H7 (cell line): ENCODE measurements at regions not wholly inside any gene's neighbourhood (a gene's known extent, or its start where the extent isn't known, plus 50 kb on each side); places are given as distances from the start of the nearest gene placed in this dataset.

Experiments used
- DNase-seq: peaks from one replicate; pipeline ENCODE4 v3.0.0; 2012
- H3K27me3 ChIP-seq: 2 replicates; pipeline ENCODE4 v1.6.0; 2011; ENCODE audit warnings: mild to moderate bottlenecking, low read length; ENCODE audit not compliant: control insufficient read depth, insufficient read depth
- H3K36me3 ChIP-seq: replicated peaks from 2 replicates; pipeline ENCODE4 v1.5.1; 2011; ENCODE audit warnings: low read length; ENCODE audit not compliant: control insufficient read depth, insufficient read depth
- H3K4me3 ChIP-seq: 2 replicates; pipeline ENCODE4 v1.5.1; 2011; ENCODE audit warnings: low read depth, mild to moderate bottlenecking, control low read depth, low read length, moderate library complexity; ENCODE audit not compliant: insufficient read depth

DNA sequence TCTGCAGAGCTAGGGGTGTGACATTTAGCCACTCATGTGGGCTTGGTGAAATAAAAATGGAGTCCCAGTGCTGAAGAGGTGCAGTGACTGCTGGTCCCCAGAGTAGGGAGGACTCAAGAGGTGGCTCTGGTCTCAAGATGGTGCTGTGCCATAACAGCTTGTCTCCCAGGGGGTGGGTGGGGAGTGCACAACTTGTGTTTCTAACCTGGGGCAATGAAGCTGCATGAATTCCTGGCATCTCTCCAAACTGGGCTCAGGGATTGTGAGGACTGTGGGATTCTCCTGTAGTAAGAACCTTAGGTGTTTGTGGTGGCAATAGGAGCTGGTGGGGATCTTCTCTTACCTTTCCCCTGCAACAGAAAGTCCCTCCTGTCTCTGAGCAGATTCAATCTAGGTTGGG lies 278.9 kb upstream of the SFRP2 start:
- no peak for DNase-seq
- H3K4me3 ChIP-seq, result no peak overlapping the region

DNA sequence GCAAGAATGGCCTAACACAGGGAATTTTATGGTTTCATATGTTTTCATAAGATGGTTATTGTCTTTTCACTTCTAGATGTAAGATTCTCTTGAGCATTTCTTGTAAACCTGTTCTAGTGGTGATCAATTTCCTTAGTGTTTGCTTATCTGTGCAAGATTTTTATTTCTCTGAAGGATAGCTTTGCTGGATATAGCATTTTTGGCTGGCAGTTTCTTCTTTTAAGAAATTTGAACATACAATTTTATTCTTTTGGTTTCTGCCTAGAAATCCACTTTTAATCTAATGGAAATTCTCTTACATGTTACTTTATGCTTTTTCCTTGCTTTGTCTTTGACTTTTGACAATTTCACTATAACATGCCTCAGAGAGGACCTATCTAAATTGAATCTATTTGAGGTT lies 276.5 kb upstream of the SFRP2 start:
- no peak for DNase-seq
- Histone ChIP-seq H3K4me3 (no peak overlapping the region), H3K36me3 (no peaks in the 10 kb centered on the region), H3K27me3 (no peaks in the 10 kb centered on the region)

More for the DNA sequence above, 278.9 kb upstream of the SFRP2 start:
- Histone ChIP-seq H3K27me3 (no peaks in the 10 kb centered on the region), H3K36me3 (no peaks in the 10 kb centered on the region)

DNA sequence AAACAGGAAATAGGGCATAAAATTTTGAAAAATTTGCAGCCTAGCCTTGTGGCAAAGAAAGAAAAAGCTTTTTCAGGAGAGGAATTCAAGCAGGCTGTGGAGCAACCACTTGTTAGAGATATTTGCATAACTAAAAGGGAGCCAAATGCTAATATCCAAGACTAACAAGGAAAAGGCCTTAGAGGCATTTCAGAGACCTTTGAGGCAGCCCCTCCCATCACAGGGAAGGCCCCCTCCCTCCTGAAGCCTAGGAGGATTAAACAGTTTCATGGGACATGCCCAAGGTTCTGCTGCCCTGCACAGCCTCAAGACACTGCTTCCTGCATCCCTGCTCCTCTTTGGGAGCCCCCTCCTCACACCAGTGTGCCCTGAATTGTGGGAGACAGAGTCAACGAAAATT lies 275.4 kb upstream of the SFRP2 start:
- H3K36me3 ChIP-seq, result no peaks in the 10 kb centered on the region
- peak; percentile 16 for DNase-seq
- no peak overlapping the region for H3K4me3 ChIP-seq
- H3K27me3 ChIP-seq, result no peaks in the 10 kb centered on the region

DNA sequence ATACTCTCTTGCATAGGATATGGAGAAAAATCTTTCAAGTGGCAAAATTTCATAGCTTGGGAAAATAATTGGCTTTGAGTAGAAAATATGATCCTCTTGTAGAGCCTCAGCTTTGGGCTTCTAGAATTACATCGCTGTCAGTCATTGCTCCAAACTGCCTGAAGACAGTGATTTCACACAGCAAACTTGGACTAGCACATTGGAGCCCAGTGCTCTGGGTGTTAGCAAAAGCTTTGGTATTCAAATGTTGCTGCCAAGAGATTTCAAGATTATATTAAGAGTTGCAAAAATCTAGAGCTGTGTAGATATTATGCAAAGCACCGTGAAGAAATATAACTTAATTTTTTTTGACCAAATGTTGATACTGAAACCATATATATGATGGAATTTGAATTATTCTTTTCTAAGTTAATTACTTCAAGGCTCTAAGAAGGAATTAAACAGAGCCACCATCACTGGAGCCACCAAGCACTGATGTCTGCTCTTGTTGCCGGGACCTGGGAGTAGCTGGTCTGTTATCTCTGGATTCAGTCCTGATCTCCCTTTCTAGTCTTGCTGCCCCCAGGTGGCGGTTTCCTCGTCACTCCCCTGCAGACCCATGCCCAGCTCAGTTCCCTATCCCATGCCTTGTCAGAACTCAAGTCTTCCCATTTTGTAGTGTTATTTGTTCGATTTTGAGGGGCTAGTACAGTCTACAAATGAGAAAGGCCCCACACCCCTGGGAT lies 260.7 kb upstream of the SFRP2 start:
- peak; percentile 81 for DNase-seq
- H3K4me3 ChIP-seq, result no peak overlapping the region
- H3K36me3 ChIP-seq, result no peaks in the 10 kb centered on the region
- H3K27me3 ChIP-seq, result no peaks in the 10 kb centered on the region

DNA sequence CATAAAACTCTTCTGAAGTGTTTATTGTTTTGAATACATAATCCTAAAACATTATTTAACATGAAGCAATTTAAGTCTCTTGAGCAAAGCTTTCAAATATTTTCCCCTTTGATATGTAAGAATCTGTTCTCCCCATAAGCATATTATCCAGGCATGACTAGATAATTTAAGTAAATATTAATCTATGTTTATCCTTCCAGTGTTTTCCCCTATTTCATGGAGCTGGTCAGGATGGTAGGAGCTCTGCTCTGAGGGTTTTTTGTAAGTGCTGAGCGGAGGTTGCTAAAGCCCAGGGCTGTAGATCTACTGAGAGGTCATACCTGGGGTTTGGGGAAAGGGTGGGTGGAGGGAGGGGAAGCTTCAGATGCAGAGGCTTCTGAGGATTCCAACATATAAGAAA lies 258.9 kb upstream of the SFRP2 start:
- no peak for DNase-seq
- Histone ChIP-seq H3K4me3 (no peak overlapping the region), H3K27me3 (no peaks in the 10 kb centered on the region), H3K36me3 (no peaks in the 10 kb centered on the region)

- no peak for DNase-seq
- Histone ChIP-seq H3K27me3 (no peaks in the 10 kb centered on the region), H3K4me3 (no peak overlapping the region), H3K36me3 (no peaks in the 10 kb centered on the region)
Measured at GRCh38 chr4:154044742-154045485, 256.0 kb upstream of the SFRP2 start.

- H3K4me3 ChIP-seq, result no peak overlapping the region
- DNase-seq, result no peak
- H3K36me3 ChIP-seq, result no peaks in the 10 kb centered on the region
- H3K27me3 ChIP-seq, result no peaks in the 10 kb centered on the region
Measured at GRCh38 chr4:154044108-154044531, 255.2 kb upstream of the SFRP2 start.

- H3K4me3 ChIP-seq, result no peak overlapping the region
- H3K27me3 ChIP-seq, result no peaks in the 10 kb centered on the region
- DNase-seq, result no peak
- no peaks in the 10 kb centered on the region for H3K36me3 ChIP-seq
Measured at GRCh38 chr4:154041640-154042039, 252.8 kb upstream of the SFRP2 start.

DNA sequence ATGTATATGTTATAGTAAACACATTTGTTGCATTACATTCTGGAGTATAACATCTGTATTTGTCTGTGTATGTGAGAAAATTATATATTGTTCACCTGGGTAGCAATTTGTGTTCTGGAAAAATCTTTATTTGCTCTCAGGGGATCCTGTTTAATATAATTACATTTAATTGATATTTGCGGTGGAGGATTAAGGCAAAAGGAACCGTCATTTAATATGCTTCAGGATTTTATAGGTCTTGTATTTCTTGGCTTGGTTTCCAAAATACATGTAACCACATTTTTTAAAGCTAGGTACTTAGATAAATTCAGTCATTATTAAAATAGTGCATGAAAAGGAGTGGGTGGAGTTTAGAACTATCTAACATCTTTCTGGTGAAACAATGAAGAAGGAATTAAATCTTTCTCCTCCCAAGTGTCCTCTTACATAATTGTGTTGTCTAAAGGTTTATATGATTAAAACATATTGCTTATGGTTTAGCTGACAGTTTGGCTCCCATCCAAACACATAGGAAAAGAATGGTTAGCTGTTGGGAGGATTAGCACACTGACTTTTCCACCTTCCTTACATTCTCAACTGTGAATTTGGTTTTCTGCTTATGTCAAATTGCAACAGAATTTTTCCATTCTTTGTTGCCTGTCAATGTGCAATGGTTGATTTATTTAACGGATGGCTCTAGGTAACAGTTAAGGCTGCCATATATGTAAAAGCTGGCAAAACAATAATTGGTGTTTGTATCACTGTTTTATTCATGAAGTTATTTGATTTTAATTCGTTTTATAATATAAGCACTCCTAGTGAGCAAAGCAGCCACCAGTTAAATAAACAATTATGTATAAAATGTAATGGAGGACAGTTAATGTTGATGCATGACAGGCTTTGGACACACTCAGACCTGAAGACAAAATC lies 250.8 kb upstream of the SFRP2 start:
- no peak overlapping the region for H3K4me3 ChIP-seq
- DNase-seq, result no peak
- H3K27me3 ChIP-seq, result no peaks in the 10 kb centered on the region
- no peaks in the 10 kb centered on the region for H3K36me3 ChIP-seq

- no peak overlapping the region for H3K4me3 ChIP-seq
- H3K36me3 ChIP-seq, result no peaks in the 10 kb centered on the region
- no peak for DNase-seq
- H3K27me3 ChIP-seq, result no peaks in the 10 kb centered on the region
Measured at GRCh38 chr4:154036856-154037255, 248.0 kb upstream of the SFRP2 start.

GRCh38 chr4:154035341-154035740 lies 246.5 kb upstream of the SFRP2 start:
- H3K4me3 ChIP-seq, result no peak overlapping the region
- no peak for DNase-seq
- no peaks in the 10 kb centered on the region for H3K36me3 ChIP-seq
- H3K27me3 ChIP-seq, result no peaks in the 10 kb centered on the region

- Histone ChIP-seq H3K36me3 (no peaks in the 10 kb centered on the region), H3K27me3 (no peaks in the 10 kb centered on the region), H3K4me3 (no peak overlapping the region)
- no peak for DNase-seq
Measured at GRCh38 chr4:154033921-154034320, 245.0 kb upstream of the SFRP2 start.

DNA sequence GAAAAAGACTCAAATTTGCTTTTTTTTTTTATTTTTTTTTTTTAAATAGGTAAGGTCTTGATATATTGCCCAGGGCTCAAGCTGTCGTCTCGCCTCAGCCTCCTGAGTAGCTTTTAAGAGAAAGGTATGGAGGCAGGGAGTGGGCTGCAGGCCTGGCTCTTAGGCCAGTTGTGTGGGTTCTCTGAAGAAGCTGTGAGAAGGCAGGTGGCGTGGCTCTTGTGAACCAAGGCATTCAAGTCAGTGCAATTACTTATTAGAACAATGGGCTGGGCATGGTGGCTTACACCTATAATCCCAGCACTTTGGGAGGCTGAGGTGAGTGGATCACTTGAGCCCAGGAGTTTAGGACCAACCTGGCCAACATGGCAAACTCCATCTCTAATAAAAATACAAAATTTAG lies 244.0 kb upstream of the SFRP2 start:
- H3K36me3 ChIP-seq, result no peaks in the 10 kb centered on the region

GRCh38 chr4:154030746-154031145 lies 241.9 kb upstream of the SFRP2 start:
- no peaks in the 10 kb centered on the region for H3K36me3 ChIP-seq
- no peak for DNase-seq

More for the DNA sequence above, 244.0 kb upstream of the SFRP2 start:
- no peak for DNase-seq
- H3K27me3 ChIP-seq, result no peaks in the 10 kb centered on the region
- H3K4me3 ChIP-seq, result no peak overlapping the region

More at GRCh38 chr4:154030746-154031145, 241.9 kb upstream of the SFRP2 start:
- H3K4me3 ChIP-seq, result no peak overlapping the region
- no peaks in the 10 kb centered on the region for H3K27me3 ChIP-seq
